IMR-90 (cell line): ENCODE measurements at regions not wholly inside any gene's neighbourhood (a gene's known extent, or its start where the extent isn't known, plus 50 kb on each side); places are given as distances from the start of the nearest gene placed in this dataset.

Experiments
- ATAC-seq: fragments of 200-7000 bp; cut with Tn5 transposase; 2 replicates; pipeline ENCODE4 v1.9.1; 2020; ENCODE audit warnings: low read depth, mild to moderate bottlenecking, moderate library complexity
- BruUV-seq: library from RNA; stranded (reverse); fragments of 400-500 nt; replicated peaks from 2 replicates; lab custom pipeline; 2021; lab: Mats Ljungman, UMichigan
- CTCF ChIA-PET: fragments of 300-600 bp; formaldehyde crosslinking; extraction: SDS; loops from one replicate; lab custom pipeline; 2021; ENCODE audit warnings: antibody characterized with exemption; lab: Yijun Ruan, JAX
- POLR2A ChIA-PET: fragments of 300-600 bp; sonication (Branson Sonifier 250); formaldehyde crosslinking; loops from one replicate; lab custom pipeline; 2022; ENCODE audit warnings: antibody characterized with exemption; ENCODE audit not compliant: unreplicated experiment; lab: Charles Lee
- DNase-seq: peaks from one replicate; pipeline ENCODE4 v3.0.0; 2013
- H2AFZ ChIP-seq: replicated peaks from 2 replicates; pipeline ENCODE3; 2013; ENCODE audit warnings: low read length, mild to moderate bottlenecking; ENCODE audit not compliant: poor library complexity
- H2AK5ac ChIP-seq: 2 replicates; pipeline ENCODE4 v1.6.1; 2013; ENCODE audit warnings: low read depth, low read length, inconsistent platforms
- H2AK9ac ChIP-seq: replicated peaks from 2 replicates; pipeline ENCODE3; 2013; ENCODE audit warnings: mild to moderate bottlenecking, low read depth, low read length, moderate library complexity; ENCODE audit not compliant: poor library complexity
- H2BK120ac ChIP-seq: 2 replicates; pipeline ENCODE4 v1.6.1; 2013; ENCODE audit warnings: low read depth, low read length, inconsistent platforms
- H2BK15ac ChIP-seq: 3 replicates; pipeline ENCODE4 v1.6.1; 2013; ENCODE audit warnings: low read depth, low read length, inconsistent platforms
- H2BK20ac ChIP-seq: 2 replicates; pipeline ENCODE4 v1.6.1; 2013; ENCODE audit warnings: low read depth, mild to moderate bottlenecking, inconsistent platforms, low read length, moderate library complexity
- H2BK5ac ChIP-seq: 2 replicates; pipeline ENCODE4 v1.6.1; 2013; ENCODE audit warnings: mild to moderate bottlenecking, low read depth, low read length, inconsistent platforms; ENCODE audit not compliant: poor library complexity, severe bottlenecking
- H3K14ac ChIP-seq: replicated peaks from 2 replicates; pipeline ENCODE4 v1.6.1; 2013; ENCODE audit warnings: low read depth, low read length, inconsistent platforms
- H3K18ac ChIP-seq: 2 replicates; pipeline ENCODE4 v1.6.1; 2013; ENCODE audit warnings: low read depth, low read length, control low read depth
- H3K23ac ChIP-seq: 2 replicates; pipeline ENCODE4 v1.6.1; 2013; ENCODE audit warnings: low read depth, low read length, inconsistent platforms
- H3K27ac ChIP-seq: 2 replicates; pipeline ENCODE4 v1.5.1; 2013; ENCODE audit warnings: mild to moderate bottlenecking, control low read depth, low read length; ENCODE audit not compliant: insufficient read depth
- H3K27me3 ChIP-seq: 2 replicates; pipeline ENCODE4 v1.6.1; 2013; ENCODE audit warnings: low read length; ENCODE audit not compliant: control insufficient read depth, insufficient read depth
- H3K36me3 ChIP-seq: 2 replicates; pipeline ENCODE4 v1.6.1; 2013; ENCODE audit warnings: low read length, mixed read lengths; ENCODE audit not compliant: control insufficient read depth, insufficient read depth
- H3K4ac ChIP-seq: 2 replicates; pipeline ENCODE4 v1.6.1; 2013; ENCODE audit warnings: low read depth, low read length, inconsistent platforms
- H3K4me1 ChIP-seq: 2 replicates; pipeline ENCODE4 v1.6.1; 2013; ENCODE audit warnings: low read length, mixed read lengths; ENCODE audit not compliant: control insufficient read depth, insufficient read depth
- H3K4me2 ChIP-seq: 2 replicates; pipeline ENCODE4 v1.6.1; 2013; ENCODE audit warnings: low read depth, mild to moderate bottlenecking, control low read depth, low read length, moderate library complexity
- H3K4me3 ChIP-seq: 2 replicates; pipeline ENCODE4 v1.5.1; 2013; ENCODE audit warnings: low read depth, mild to moderate bottlenecking, control low read depth, low read length, moderate library complexity; ENCODE audit not compliant: insufficient read depth
- H3K56ac ChIP-seq: 2 replicates; pipeline ENCODE4 v1.6.1; 2013; ENCODE audit warnings: low read length, inconsistent platforms; ENCODE audit not compliant: insufficient read depth; ENCODE audit errors: extremely low read depth
- H3K79me1 ChIP-seq, 2 experiments: 2 replicates each; pipeline ENCODE4 v1.6.1; 2013; ENCODE audit warnings: low read length in 2 of 2, inconsistent platforms in 1 of 2, low read depth in 1 of 2
- H3K9ac ChIP-seq: 2 replicates; pipeline ENCODE4 v1.6.1; 2013; ENCODE audit warnings: low read depth, low read length, control low read depth
- H3K9me1 ChIP-seq: 2 replicates; pipeline ENCODE4 v1.6.1; 2013; ENCODE audit warnings: low read length, inconsistent platforms; ENCODE audit not compliant: insufficient read depth
- H3K9me3 ChIP-seq: 2 replicates; pipeline ENCODE4 v1.6.1; 2013; ENCODE audit warnings: low read length; ENCODE audit not compliant: control insufficient read depth, insufficient read depth
- H4K20me1 ChIP-seq: 2 replicates; pipeline ENCODE4 v1.6.1; 2013; ENCODE audit warnings: low read length, inconsistent platforms; ENCODE audit not compliant: insufficient read depth
- H4K5ac ChIP-seq: 2 replicates; pipeline ENCODE4 v1.6.1; 2013; ENCODE audit warnings: mild to moderate bottlenecking, low read depth, low read length, control low read depth
- H4K8ac ChIP-seq, 2 experiments: 2 replicates each; pipeline ENCODE4 v1.6.1; 2013; ENCODE audit warnings: low read depth in 2 of 2, low read length in 2 of 2, control low read depth in 1 of 2, inconsistent platforms in 1 of 2
- H4K91ac ChIP-seq: 2 replicates; pipeline ENCODE4 v1.6.1; 2013; ENCODE audit warnings: low read depth, low read length, inconsistent platforms; ENCODE audit not compliant: insufficient read depth
- BHLHE40 ChIP-seq: fragments of 150-350 bp; IDR thresholded peaks from 2 replicates; pipeline ENCODE4 v1.6.1; 2016; ENCODE audit warnings: mild to moderate bottlenecking, low read depth, low read length
- MAFK ChIP-seq: IDR thresholded peaks from 2 replicates; pipeline ENCODE4 v1.6.1; 2012; ENCODE audit warnings: low read depth, low read length, improper control_type of control experiment
- MAZ ChIP-seq: IDR thresholded peaks from 2 replicates; pipeline ENCODE4 v1.6.1; 2012; ENCODE audit warnings: low read depth, mild to moderate bottlenecking, low read length, improper control_type of control experiment, moderate library complexity, borderline replicate concordance
- MXI1 ChIP-seq: IDR thresholded peaks from 2 replicates; pipeline ENCODE4 v1.6.1; 2012; ENCODE audit warnings: low read depth, mild to moderate bottlenecking, low read length, moderate library complexity, borderline replicate concordance
- NFE2L2 ChIP-seq: fragments of 150-350 bp; IDR thresholded peaks from 2 replicates; pipeline ENCODE4 v1.6.1; 2016; ENCODE audit warnings: low read depth, mild to moderate bottlenecking, low read length
- POLR2A ChIP-seq: IDR thresholded peaks from 2 replicates; pipeline ENCODE4 v1.6.1; 2012; ENCODE audit warnings: mild to moderate bottlenecking, low read depth, low read length
- RCOR1 ChIP-seq: IDR thresholded peaks from 2 replicates; pipeline ENCODE4 v1.6.1; 2012; ENCODE audit warnings: mild to moderate bottlenecking, low read length, improper control_type of control experiment; ENCODE audit not compliant: insufficient replicate concordance
- SMC3 ChIP-seq: fragments of 150-350 bp; IDR thresholded peaks from 2 replicates; pipeline ENCODE4 v1.6.1; 2016; ENCODE audit warnings: low read depth, mild to moderate bottlenecking, antibody characterized with exemption, low read length, moderate library complexity
- WGBS, 2 experiments: methylation state at CpG; one replicate each; pipeline versions ENCODE4 v1.1.5 to v1.1.7; 2013; ENCODE audit warnings: missing lambda C conversion rate in 2 of 2; ENCODE audit not compliant: insufficient read length in 1 of 2; ENCODE audit errors: extremely low coverage in 2 of 2; 5-methylcytosine and 5-hydroxymethylcytosine counted together
- dilution Hi-C: fragments of 300-500 bp; cut with HindIII; formaldehyde crosslinking; loops from one replicate; pipeline ENCODE4 v1.14.3; 2018; ENCODE audit warnings: low sequenced_read_pairs; ENCODE audit not compliant: unreplicated experiment
- in situ Hi-C: fragments of 300-500 bp; cut with MboI; formaldehyde crosslinking; loops from 3 replicates; pipeline ENCODE4 v1.14.3; 2019; ENCODE audit warnings: low sequenced_read_pairs, inconsistent platforms, mixed read lengths
- intact Hi-C: fragments of 100-400 bp; cut with micrococcal nuclease; formaldehyde crosslinking; loops from 2 replicates; pipeline ENCODE4 v1.10.0; 2022
- TF ChIP-seq, protein P1 (sequence below): conservative IDR thresholded peaks from 2 replicates; pipeline ENCODE4 v1.5.1; 2012; ENCODE audit warnings: mild to moderate bottlenecking, low read depth, low read length, improper control_type of control experiment

- intact Hi-C loops: no loop called here
- no peak overlapping the region for H3K4me3 ChIP-seq
- no peak overlapping the region for H2AFZ ChIP-seq
- no peak overlapping the region for H3K56ac ChIP-seq
- no peak overlapping the region for H2AK5ac ChIP-seq
- H3K4me1 ChIP-seq: no peaks in the 10 kb centered on the region
- no peak overlapping the region for H4K91ac ChIP-seq
- BruUV-seq: no TSS peak
- WGBS, 2 experiments: no CpG with 5 or more reads among the region's 4 CpGs
- H2AK9ac ChIP-seq: no peak overlapping the region
- no peak overlapping the region for H3K9ac ChIP-seq
- H3K27me3 ChIP-seq: no peaks in the 10 kb centered on the region
- ChIA-PET CTCF (no interaction called here), POLR2A (no interaction called here)
- no peaks in the 10 kb centered on the region for H3K79me1 ChIP-seq
- H3K36me3 ChIP-seq: no peaks in the 10 kb centered on the region
- no peak overlapping the region for H3K23ac ChIP-seq
- H3K14ac ChIP-seq: no peak overlapping the region
- H4K8ac ChIP-seq: 0 out of 4 replicates have a peak overlapping the region, but pooled peaks of 1 of the 2 experiments have one; percentile 2
- no peak overlapping the region for H3K18ac ChIP-seq
- H2BK15ac ChIP-seq: no peak overlapping the region
- H4K5ac ChIP-seq: no peak overlapping the region
- no peaks in the 10 kb centered on the region for H4K20me1 ChIP-seq
- H3K9me3 ChIP-seq: no peaks in the 10 kb centered on the region; the same call in 1 of the 2 replicates
- H3K9me1 ChIP-seq: no peaks in the 10 kb centered on the region
- in situ Hi-C loops: no loop called here
- H3K4me2 ChIP-seq: no peak overlapping the region
- dilution Hi-C loops: no loop called here
- TF ChIP-seq NFE2L2 (no peak), BHLHE40 (no peak), RCOR1 (no peak), MXI1 (no peak), MAZ (no peak), MAFK (no peak), POLR2A (no peak), SMC3 (no peak)
- TF ChIP-seq, protein P1, sequence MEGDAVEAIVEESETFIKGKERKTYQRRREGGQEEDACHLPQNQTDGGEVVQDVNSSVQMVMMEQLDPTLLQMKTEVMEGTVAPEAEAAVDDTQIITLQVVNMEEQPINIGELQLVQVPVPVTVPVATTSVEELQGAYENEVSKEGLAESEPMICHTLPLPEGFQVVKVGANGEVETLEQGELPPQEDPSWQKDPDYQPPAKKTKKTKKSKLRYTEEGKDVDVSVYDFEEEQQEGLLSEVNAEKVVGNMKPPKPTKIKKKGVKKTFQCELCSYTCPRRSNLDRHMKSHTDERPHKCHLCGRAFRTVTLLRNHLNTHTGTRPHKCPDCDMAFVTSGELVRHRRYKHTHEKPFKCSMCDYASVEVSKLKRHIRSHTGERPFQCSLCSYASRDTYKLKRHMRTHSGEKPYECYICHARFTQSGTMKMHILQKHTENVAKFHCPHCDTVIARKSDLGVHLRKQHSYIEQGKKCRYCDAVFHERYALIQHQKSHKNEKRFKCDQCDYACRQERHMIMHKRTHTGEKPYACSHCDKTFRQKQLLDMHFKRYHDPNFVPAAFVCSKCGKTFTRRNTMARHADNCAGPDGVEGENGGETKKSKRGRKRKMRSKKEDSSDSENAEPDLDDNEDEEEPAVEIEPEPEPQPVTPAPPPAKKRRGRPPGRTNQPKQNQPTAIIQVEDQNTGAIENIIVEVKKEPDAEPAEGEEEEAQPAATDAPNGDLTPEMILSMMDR: no peak
- H2BK20ac ChIP-seq: no peak overlapping the region
- no peak overlapping the region for H2BK120ac ChIP-seq
- peak; percentile 42; the same call in 1 of the 2 replicates for ATAC-seq
- no peak overlapping the region for H3K4ac ChIP-seq
- H2BK5ac ChIP-seq: no peak overlapping the region
- H3K27ac ChIP-seq: no peak overlapping the region
- no peak for DNase-seq
Observed at GRCh38 chr6:130505808-130506598, 140.2 kb downstream of the TMEM200A start.
